H9 (cell line): ENCODE measurements at regions not wholly inside any gene's neighbourhood (a gene's known extent, or its start where the extent isn't known, plus 50 kb on each side); places are given as distances from the start of the nearest gene placed in this dataset.

Experiments
- DNase-seq: peaks from one replicate; pipeline ENCODE4 v3.0.0-alpha.2; 2017
- H2AFZ ChIP-seq: one replicate; pipeline ENCODE4 v1.6.1; 2013; ENCODE audit warnings: mild to moderate bottlenecking, low read length, control low read depth, moderate library complexity
- H2AK5ac ChIP-seq: 2 replicates; pipeline ENCODE4 v1.6.1; 2013; ENCODE audit warnings: low read length, control low read depth, mixed read lengths; ENCODE audit not compliant: insufficient read length
- H2BK120ac ChIP-seq: one replicate; pipeline ENCODE4 v1.6.1; 2013; ENCODE audit warnings: low read depth, mild to moderate bottlenecking, low read length, control low read depth, inconsistent platforms; ENCODE audit not compliant: poor library complexity, severe bottlenecking
- H2BK12ac ChIP-seq: 2 replicates; pipeline ENCODE4 v1.6.1; 2013; ENCODE audit warnings: low read length, control low read depth, mixed read lengths, low read depth; ENCODE audit not compliant: insufficient read length
- H2BK15ac ChIP-seq: 2 replicates; pipeline ENCODE4 v1.6.1; 2013; ENCODE audit warnings: low read depth, low read length, control low read depth
- H2BK20ac ChIP-seq: one replicate; pipeline ENCODE4 v1.6.1; 2013; ENCODE audit warnings: low read depth, mild to moderate bottlenecking, low read length, control low read depth, inconsistent platforms; ENCODE audit not compliant: poor library complexity, severe bottlenecking
- H2BK5ac ChIP-seq: 2 replicates; pipeline ENCODE4 v1.6.1; 2013; ENCODE audit warnings: low read length, control low read depth, mixed read lengths; ENCODE audit not compliant: insufficient read length
- H3K14ac ChIP-seq: 2 replicates; pipeline ENCODE4 v1.6.1; 2013; ENCODE audit warnings: low read length, control low read depth; ENCODE audit not compliant: insufficient read depth
- H3K18ac ChIP-seq: 2 replicates; pipeline ENCODE4 v1.6.1; 2013; ENCODE audit warnings: low read depth, mild to moderate bottlenecking, mixed read lengths, low read length, control low read depth; ENCODE audit not compliant: insufficient read length
- H3K23ac ChIP-seq: 2 replicates; pipeline ENCODE4 v1.6.1; 2013; ENCODE audit warnings: low read length, control low read depth, mixed read lengths, low read depth; ENCODE audit not compliant: insufficient read length
- H3K23me2 ChIP-seq: 2 replicates; pipeline ENCODE4 v1.6.1; 2013; ENCODE audit warnings: low read depth, mild to moderate bottlenecking, mixed read lengths, low read length, control low read depth; ENCODE audit not compliant: insufficient read length, poor library complexity, severe bottlenecking
- H3K27ac ChIP-seq: 2 replicates; pipeline ENCODE4 v1.5.1; 2013; ENCODE audit warnings: low read length, control low read depth, mixed read lengths, low read depth; ENCODE audit not compliant: insufficient read length
- H3K27me3 ChIP-seq: 2 replicates; pipeline ENCODE4 v1.6.1; 2013; ENCODE audit warnings: low read length, control low read depth, inconsistent platforms; ENCODE audit not compliant: insufficient read depth
- H3K4ac ChIP-seq: 2 replicates; pipeline ENCODE4 v1.6.1; 2013; ENCODE audit warnings: low read depth, mild to moderate bottlenecking, control low read depth, inconsistent platforms, low read length, moderate library complexity
- H3K4me1 ChIP-seq: 2 replicates; pipeline ENCODE4 v1.6.1; 2013; ENCODE audit warnings: low read length, control low read depth, inconsistent platforms; ENCODE audit not compliant: insufficient read depth
- H3K4me2 ChIP-seq: 2 replicates; pipeline ENCODE4 v1.6.1; 2013; ENCODE audit warnings: low read length, control low read depth, mixed read lengths; ENCODE audit not compliant: insufficient read length, insufficient read depth
- H3K56ac ChIP-seq: 2 replicates; pipeline ENCODE4 v1.6.1; 2013; ENCODE audit warnings: low read depth, mild to moderate bottlenecking, mixed read lengths, low read length, control low read depth; ENCODE audit not compliant: insufficient read length
- H3K79me1 ChIP-seq: 2 replicates; pipeline ENCODE4 v1.6.1; 2013; ENCODE audit warnings: low read depth, mild to moderate bottlenecking, moderate library complexity, low read length, control low read depth, inconsistent platforms; ENCODE audit not compliant: insufficient read depth, poor library complexity, severe bottlenecking
- H3K79me2 ChIP-seq: 2 replicates; pipeline ENCODE4 v1.6.1; 2013; ENCODE audit warnings: low read length, control low read depth, inconsistent platforms; ENCODE audit not compliant: insufficient read depth
- H3K9ac ChIP-seq: 2 replicates; pipeline ENCODE4 v1.6.1; 2013; ENCODE audit warnings: low read length, control low read depth, mixed read lengths; ENCODE audit not compliant: insufficient read length; ENCODE audit errors: extremely low read depth
- H3K9me3 ChIP-seq: one replicate; pipeline ENCODE4 v1.6.1; 2013; ENCODE audit warnings: low read depth, low read length, inconsistent platforms; ENCODE audit not compliant: control insufficient read depth
- H3T11ph ChIP-seq: one replicate; pipeline ENCODE4 v1.6.1; 2013; ENCODE audit warnings: mild to moderate bottlenecking, low read length, control low read depth, inconsistent platforms
- H4K20me1 ChIP-seq: one replicate; pipeline ENCODE4 v1.6.1; 2013; ENCODE audit not compliant: control insufficient read depth, insufficient read length, insufficient read depth
- H4K5ac ChIP-seq: 2 replicates; pipeline ENCODE4 v1.6.1; 2013; ENCODE audit warnings: low read depth, mild to moderate bottlenecking, mixed read lengths, low read length, control low read depth; ENCODE audit not compliant: insufficient read length
- H4K8ac ChIP-seq: replicated peaks from 2 replicates; pipeline ENCODE4 v1.6.1; 2013; ENCODE audit warnings: low read length, control low read depth, mixed read lengths, low read depth; ENCODE audit not compliant: insufficient read length
- H4K91ac ChIP-seq: 2 replicates; pipeline ENCODE4 v1.6.1; 2013; ENCODE audit warnings: low read depth, mild to moderate bottlenecking, moderate library complexity, mixed read lengths, low read length, control low read depth; ENCODE audit not compliant: insufficient read length
- H3K27ac Mint-ChIP-seq, 3 experiments: 2 replicates in 2 of 3; 3 replicates in 1 of 3; pipeline ENCODE4 v1.8.0; 2020 to 2021; ENCODE audit warnings: mixed read lengths in 3 of 3, mild to moderate bottlenecking in 1 of 3, moderate library complexity in 1 of 3
- H3K27me3 Mint-ChIP-seq: 2 replicates; pipeline ENCODE4 v1.8.0; 2021; ENCODE audit warnings: low read depth, mild to moderate bottlenecking, moderate library complexity, mixed read lengths
- H3K36me3 Mint-ChIP-seq, 3 experiments: 2 replicates in 2 of 3; 3 replicates in 1 of 3; pipeline ENCODE4 v1.8.0; 2020 to 2021; ENCODE audit warnings: low read depth in 3 of 3, mixed read lengths in 3 of 3; ENCODE audit not compliant: insufficient read depth in 1 of 3
- H3K4me1 Mint-ChIP-seq, 2 experiments: 2 replicates each; pipeline ENCODE4 v1.8.0; 2020; ENCODE audit warnings: mixed read lengths in 2 of 2
- H3K4me3 Mint-ChIP-seq, 2 experiments: 2 replicates in 1 of 2; 3 replicates in 1 of 2; pipeline ENCODE4 v1.8.0; 2020 to 2021; ENCODE audit warnings: mild to moderate bottlenecking in 2 of 2, mixed read lengths in 2 of 2, moderate library complexity in 1 of 2
- H3K9me3 Mint-ChIP-seq, 2 experiments: 2 replicates in 1 of 2; 3 replicates in 1 of 2; pipeline ENCODE4 v1.8.0; 2020; ENCODE audit warnings: mild to moderate bottlenecking in 2 of 2, mixed read lengths in 2 of 2, moderate library complexity in 1 of 2
- WGBS: extraction: QIAGEN DNeasy Blood & Tissue Kit; methylation state at CpG from one replicate; pipeline ENCODE4 v1.1.7; 2013; ENCODE audit warnings: missing lambda C conversion rate, low lambda C conversion rate, mixed read lengths; ENCODE audit not compliant: insufficient read length; ENCODE audit errors: extremely low coverage; 5-methylcytosine and 5-hydroxymethylcytosine counted together
- TF ChIP-seq, protein P1 (sequence below): fragments of 200-600 bp; sonication (generic); conservative IDR thresholded peaks from 3 replicates; pipeline ENCODE4 v1.8.0; 2021; ENCODE audit warnings: antibody characterized with exemption, mild to moderate bottlenecking

DNA sequence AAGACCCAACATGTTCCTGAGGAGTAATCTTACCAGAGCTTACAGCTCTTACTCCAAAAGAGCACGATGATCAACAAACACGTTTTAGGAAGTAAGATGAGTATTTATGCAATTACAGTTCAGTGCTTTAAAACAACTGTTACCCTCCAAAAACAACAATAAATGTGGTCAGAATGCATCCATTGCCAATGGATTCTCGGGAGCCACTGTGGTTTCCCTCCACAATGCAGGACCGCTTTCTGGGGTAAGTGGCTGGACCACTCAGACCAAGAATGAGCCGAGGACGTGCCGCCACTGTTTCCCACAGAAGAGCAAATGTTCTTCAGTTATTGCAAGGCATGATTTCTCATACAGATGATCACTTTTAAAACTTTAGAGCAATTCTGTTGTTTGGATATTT, 232.3 kb upstream of the MKLN1 start:
- no peak overlapping the region for H2BK5ac ChIP-seq
- no peaks in the 10 kb centered on the region for H4K20me1 ChIP-seq
- H3K23me2 ChIP-seq = no peaks in the 10 kb centered on the region
- no peak overlapping the region for H4K8ac ChIP-seq
- DNase-seq = no peak
- no peak overlapping the region for H4K5ac ChIP-seq
- H3K27ac ChIP-seq = no peak overlapping the region
- H3K4me1 ChIP-seq = peaks cover 15% of the 10 kb centered on the region
- H2BK12ac ChIP-seq = no peak overlapping the region
- H3K9me3 ChIP-seq = no peaks in the 10 kb centered on the region
- no peak overlapping the region for H3T11ph ChIP-seq
- H2AFZ ChIP-seq = no peak overlapping the region
- H3K4me2 ChIP-seq = no peak overlapping the region
- H3K4ac ChIP-seq = no peak overlapping the region
- peaks cover 4% of the 10 kb centered on the region; the same call in 1 of the 2 replicates for H3K79me2 ChIP-seq
- no peak overlapping the region for H3K9ac ChIP-seq
- H2BK120ac ChIP-seq = no peak overlapping the region
- no peak overlapping the region for H3K4me3 Mint-ChIP-seq
- no peak overlapping the region for H3K56ac ChIP-seq
- no peak overlapping the region for H2AK5ac ChIP-seq
- H3K79me1 ChIP-seq = peaks cover 7% of the 10 kb centered on the region
- no peak overlapping the region for H2BK20ac ChIP-seq
- H3K36me3 Mint-ChIP-seq = no peaks in the 10 kb centered on the region; a peak in 1 of 7 replicates
- H3K23ac ChIP-seq = no peak overlapping the region
- no CpG with 5 or more reads among the region's 7 CpGs for WGBS
- no peaks in the 10 kb centered on the region for H3K9me3 Mint-ChIP-seq
- no peaks in the 10 kb centered on the region for H3K27me3 ChIP-seq
- TF ChIP-seq, protein P1, sequence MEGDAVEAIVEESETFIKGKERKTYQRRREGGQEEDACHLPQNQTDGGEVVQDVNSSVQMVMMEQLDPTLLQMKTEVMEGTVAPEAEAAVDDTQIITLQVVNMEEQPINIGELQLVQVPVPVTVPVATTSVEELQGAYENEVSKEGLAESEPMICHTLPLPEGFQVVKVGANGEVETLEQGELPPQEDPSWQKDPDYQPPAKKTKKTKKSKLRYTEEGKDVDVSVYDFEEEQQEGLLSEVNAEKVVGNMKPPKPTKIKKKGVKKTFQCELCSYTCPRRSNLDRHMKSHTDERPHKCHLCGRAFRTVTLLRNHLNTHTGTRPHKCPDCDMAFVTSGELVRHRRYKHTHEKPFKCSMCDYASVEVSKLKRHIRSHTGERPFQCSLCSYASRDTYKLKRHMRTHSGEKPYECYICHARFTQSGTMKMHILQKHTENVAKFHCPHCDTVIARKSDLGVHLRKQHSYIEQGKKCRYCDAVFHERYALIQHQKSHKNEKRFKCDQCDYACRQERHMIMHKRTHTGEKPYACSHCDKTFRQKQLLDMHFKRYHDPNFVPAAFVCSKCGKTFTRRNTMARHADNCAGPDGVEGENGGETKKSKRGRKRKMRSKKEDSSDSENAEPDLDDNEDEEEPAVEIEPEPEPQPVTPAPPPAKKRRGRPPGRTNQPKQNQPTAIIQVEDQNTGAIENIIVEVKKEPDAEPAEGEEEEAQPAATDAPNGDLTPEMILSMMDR = no peak
- peak overlapping the region in 2 of 3 experiments; percentile 22 to 34; a peak in 1 of 7 replicates for H3K27ac Mint-ChIP-seq
- peaks cover 48 to 50% of the 10 kb centered on the region in 2 experiments for H3K4me1 Mint-ChIP-seq
- no peaks in the 10 kb centered on the region for H3K27me3 Mint-ChIP-seq
- H3K14ac ChIP-seq = no peak overlapping the region
- H4K91ac ChIP-seq = no peak overlapping the region
- no peak overlapping the region for H3K18ac ChIP-seq
- no peak overlapping the region for H2BK15ac ChIP-seq
